Nephron progenitor cell (in vitro differentiated cells): ENCODE measurements at regions not wholly inside any gene's neighbourhood (a gene's known extent, or its start where the extent isn't known, plus 50 kb on each side); places are given as distances from the start of the nearest gene placed in this dataset.

Source experiments
- DNase-seq: peaks from one replicate; pipeline ENCODE4 v3.0.0; 2021
- H3K27ac Mint-ChIP-seq: 2 replicates; pipeline ENCODE4 v1.8.0; 2021; ENCODE audit warnings: mild to moderate bottlenecking, moderate library complexity, mixed read lengths
- H3K27me3 Mint-ChIP-seq: 2 replicates; pipeline ENCODE4 v1.8.0; 2021; ENCODE audit warnings: mild to moderate bottlenecking, low read depth, mixed read lengths; ENCODE audit not compliant: poor library complexity
- H3K36me3 Mint-ChIP-seq: 2 replicates; pipeline ENCODE4 v1.8.0; 2021; ENCODE audit warnings: low read depth, mixed read lengths
- H3K4me1 Mint-ChIP-seq: 2 replicates; pipeline ENCODE4 v1.8.0; 2021; ENCODE audit warnings: mixed read lengths
- H3K4me3 Mint-ChIP-seq: 2 replicates; pipeline ENCODE4 v1.8.0; 2021; ENCODE audit warnings: mild to moderate bottlenecking, moderate library complexity, mixed read lengths
- H3K9me3 Mint-ChIP-seq: 2 replicates; pipeline ENCODE4 v1.8.0; 2021; ENCODE audit warnings: mild to moderate bottlenecking, moderate library complexity, mixed read lengths
- TF ChIP-seq, protein P1 (sequence below): fragments of 200-600 bp; sonication (generic); IDR thresholded peaks from 2 replicates; pipeline ENCODE4 v1.5.0; 2021; ENCODE audit warnings: antibody characterized with exemption

DNA sequence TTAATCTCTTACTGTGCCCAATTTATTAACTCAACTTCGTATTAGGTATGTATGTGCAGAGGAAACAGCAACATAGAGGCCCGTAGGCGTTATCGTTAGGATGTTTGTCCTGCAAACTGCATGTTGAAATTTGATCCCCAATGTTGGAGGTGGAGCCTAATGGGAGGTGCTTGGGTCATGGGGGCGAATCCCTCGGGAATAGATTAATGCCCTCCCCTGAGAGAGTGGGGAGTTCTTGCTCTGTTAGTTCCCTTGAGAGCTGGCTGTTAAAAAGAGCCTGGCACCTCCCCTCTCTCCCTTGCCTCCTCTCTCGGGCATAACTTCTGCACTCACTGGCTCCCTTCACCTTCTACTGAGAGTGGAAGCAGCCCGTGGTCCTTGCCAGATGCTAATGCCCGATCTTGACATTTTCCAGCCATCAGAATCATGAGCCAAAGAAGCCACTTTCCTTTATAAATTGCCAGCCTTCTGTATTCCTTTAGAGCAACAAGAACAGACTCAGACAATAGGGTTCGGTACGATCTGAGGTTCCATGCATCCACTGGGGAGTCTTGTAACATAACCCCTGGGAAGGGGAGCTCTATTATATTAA lies 149.0 kb upstream of the RAB4A start:
- TF ChIP-seq, protein P1, sequence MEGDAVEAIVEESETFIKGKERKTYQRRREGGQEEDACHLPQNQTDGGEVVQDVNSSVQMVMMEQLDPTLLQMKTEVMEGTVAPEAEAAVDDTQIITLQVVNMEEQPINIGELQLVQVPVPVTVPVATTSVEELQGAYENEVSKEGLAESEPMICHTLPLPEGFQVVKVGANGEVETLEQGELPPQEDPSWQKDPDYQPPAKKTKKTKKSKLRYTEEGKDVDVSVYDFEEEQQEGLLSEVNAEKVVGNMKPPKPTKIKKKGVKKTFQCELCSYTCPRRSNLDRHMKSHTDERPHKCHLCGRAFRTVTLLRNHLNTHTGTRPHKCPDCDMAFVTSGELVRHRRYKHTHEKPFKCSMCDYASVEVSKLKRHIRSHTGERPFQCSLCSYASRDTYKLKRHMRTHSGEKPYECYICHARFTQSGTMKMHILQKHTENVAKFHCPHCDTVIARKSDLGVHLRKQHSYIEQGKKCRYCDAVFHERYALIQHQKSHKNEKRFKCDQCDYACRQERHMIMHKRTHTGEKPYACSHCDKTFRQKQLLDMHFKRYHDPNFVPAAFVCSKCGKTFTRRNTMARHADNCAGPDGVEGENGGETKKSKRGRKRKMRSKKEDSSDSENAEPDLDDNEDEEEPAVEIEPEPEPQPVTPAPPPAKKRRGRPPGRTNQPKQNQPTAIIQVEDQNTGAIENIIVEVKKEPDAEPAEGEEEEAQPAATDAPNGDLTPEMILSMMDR, result no peak
- no peak for DNase-seq
- Mint-ChIP-seq H3K9me3 (peaks cover 4% of the 10 kb centered on the region), H3K27ac (no peak overlapping the region), H3K27me3 (peaks cover 16% of the 10 kb centered on the region), H3K4me1 (peaks cover 42% of the 10 kb centered on the region), H3K36me3 (no peaks in the 10 kb centered on the region), H3K4me3 (no peak overlapping the region)

DNA sequence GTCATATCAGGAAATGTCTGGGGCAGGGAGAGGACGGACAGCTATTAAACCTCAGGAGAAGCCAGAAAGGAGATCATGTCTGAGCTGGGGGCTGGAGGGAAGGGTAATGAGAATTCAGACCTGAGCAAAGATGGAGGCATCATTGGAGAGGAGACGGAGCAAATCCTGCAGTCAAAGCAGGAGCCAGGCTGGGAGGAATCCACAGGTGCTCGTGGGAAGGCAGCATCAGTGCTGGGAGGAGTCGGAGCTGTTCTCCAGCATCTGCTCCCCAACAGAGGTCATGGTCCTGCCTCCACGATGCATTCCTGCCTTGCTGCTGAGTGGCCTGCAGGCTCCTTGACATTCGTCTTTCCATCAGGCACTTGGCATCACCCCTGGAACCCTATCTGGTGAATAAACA lies 148.3 kb upstream of the RAB4A start:
- Mint-ChIP-seq H3K36me3 (no peaks in the 10 kb centered on the region), H3K27ac (no peak overlapping the region), H3K4me3 (no peak overlapping the region), H3K9me3 (peaks cover 4% of the 10 kb centered on the region), H3K27me3 (peaks cover 16% of the 10 kb centered on the region), H3K4me1 (peaks cover 38% of the 10 kb centered on the region)
- TF ChIP-seq, protein P1, result no peak
- no peak for DNase-seq

DNA sequence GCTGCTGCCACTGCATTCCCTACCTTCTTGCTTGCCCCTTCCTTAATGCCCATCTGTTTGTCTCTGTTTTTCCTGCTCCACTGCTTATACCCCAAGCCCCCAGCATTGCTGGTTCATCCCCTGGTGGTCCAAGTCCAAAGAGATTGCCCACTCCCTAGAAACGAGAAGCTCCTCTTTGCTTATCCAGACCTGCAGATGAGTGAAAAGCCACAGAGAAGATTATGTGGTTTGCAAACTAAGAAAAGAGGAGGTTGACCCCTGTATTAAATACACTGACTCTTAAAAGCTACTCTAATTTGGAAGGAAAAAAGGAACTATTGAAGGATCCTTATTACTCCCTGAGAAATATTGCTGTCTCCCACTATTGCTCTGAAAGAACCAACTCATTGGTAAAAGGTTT lies 146.8 kb upstream of the RAB4A start:
- H3K9me3 Mint-ChIP-seq, result peaks cover 4% of the 10 kb centered on the region
- TF ChIP-seq, protein P1, result no peak
- H3K36me3 Mint-ChIP-seq, result no peaks in the 10 kb centered on the region
- H3K27me3 Mint-ChIP-seq, result peaks cover 16% of the 10 kb centered on the region
- DNase-seq, result no peak
- peaks cover 46% of the 10 kb centered on the region for H3K4me1 Mint-ChIP-seq
- H3K27ac Mint-ChIP-seq, result no peak overlapping the region
- no peak overlapping the region for H3K4me3 Mint-ChIP-seq

GRCh38 chr1:229124520-229125124 lies 146.3 kb upstream of the RAB4A start:
- Mint-ChIP-seq H3K9me3 (peaks cover 1% of the 10 kb centered on the region), H3K4me3 (no peak overlapping the region), H3K27ac (no peak overlapping the region), H3K36me3 (no peaks in the 10 kb centered on the region), H3K27me3 (peaks cover 16% of the 10 kb centered on the region), H3K4me1 (peaks cover 47% of the 10 kb centered on the region)
- DNase-seq, result no peak
- TF ChIP-seq, protein P1, result no peak

DNA sequence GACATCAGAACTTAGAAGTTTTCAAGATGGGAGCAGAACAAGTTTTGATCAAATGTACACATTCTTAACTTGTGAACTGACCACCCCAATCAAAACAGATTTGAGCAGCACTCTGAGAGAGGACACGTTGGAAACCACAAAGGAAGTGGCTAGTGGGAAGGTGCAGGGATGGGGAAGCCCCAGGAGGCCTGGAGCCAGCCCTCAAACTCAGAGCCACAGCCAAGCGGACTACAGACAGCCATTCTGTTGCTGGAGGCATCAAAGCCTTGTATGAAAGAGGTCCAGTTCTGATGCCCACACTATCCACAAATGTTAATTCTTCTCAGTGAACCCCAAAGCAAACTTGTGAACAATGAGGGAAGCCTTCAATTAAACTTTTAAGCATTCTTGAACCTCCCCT lies 143.6 kb upstream of the RAB4A start:
- TF ChIP-seq, protein P1, result no peak
- DNase-seq, result no peak
- H3K4me3 Mint-ChIP-seq, result no peak overlapping the region

GRCh38 chr1:229128066-229128608 lies 142.8 kb upstream of the RAB4A start:
- Mint-ChIP-seq H3K9me3 (peaks cover 2% of the 10 kb centered on the region), H3K4me1 (peaks cover 40% of the 10 kb centered on the region), H3K36me3 (no peaks in the 10 kb centered on the region), H3K27me3 (peaks cover 22% of the 10 kb centered on the region), H3K4me3 (no peak overlapping the region), H3K27ac (peak overlapping the region; percentile 81)
- TF ChIP-seq, protein P1, result no peak
- no peak for DNase-seq

More for the DNA sequence above, 143.6 kb upstream of the RAB4A start:
- H3K27me3 Mint-ChIP-seq, result peaks cover 22% of the 10 kb centered on the region
- H3K36me3 Mint-ChIP-seq, result no peaks in the 10 kb centered on the region
- H3K9me3 Mint-ChIP-seq, result no peaks in the 10 kb centered on the region
- H3K27ac Mint-ChIP-seq, result no peak overlapping the region
- H3K4me1 Mint-ChIP-seq, result peaks cover 44% of the 10 kb centered on the region
